Fibroblast of skin of left biceps (primary cell): ENCODE measurements at regions not wholly inside any gene's neighbourhood (a gene's known extent, or its start where the extent isn't known, plus 50 kb on each side); places are given as distances from the start of the nearest gene placed in this dataset.
"Not testable (repeated sequence)": the region's sequence is repeated elsewhere in the genome, so short reads cannot be mapped to it uniquely, and the experiment has no call there.

Experiments
- DNase-seq, 2 experiments: peaks; one replicate each; pipeline ENCODE4 v3.0.0-alpha.2; 2013; ENCODE audit warnings: low read depth in 2 of 2

GRCh38 chr16:16561532-16561931 is 182.6 kb downstream of the NPIPA7 start:
- DNase-seq, result not testable (repeated sequence)

GRCh38 chr16:16563962-16564361 is 185.0 kb downstream of the NPIPA7 start:
- DNase-seq, result not testable (repeated sequence)

GRCh38 chr16:16565326-16565725 is 186.4 kb downstream of the NPIPA7 start:
- DNase-seq, result not testable (repeated sequence)

- not testable (repeated sequence) for DNase-seq
Measured at GRCh38 chr16:16570055-16570454, 191.1 kb downstream of the NPIPA7 start.

- not testable (repeated sequence) for DNase-seq
Measured at GRCh38 chr16:16570874-16571273, 191.9 kb downstream of the NPIPA7 start.

- not testable (repeated sequence) for DNase-seq
Measured at GRCh38 chr16:16572130-16572774, 193.3 kb downstream of the NPIPA7 start.

GRCh38 chr16:16577062-16577461 is 198.1 kb downstream of the NPIPA7 start:
- not testable (repeated sequence) for DNase-seq

GRCh38 chr16:16578701-16579100 is 199.8 kb downstream of the NPIPA7 start:
- DNase-seq, result no peak

- DNase-seq, result not testable (repeated sequence)
Measured at GRCh38 chr16:16582916-16583315, 204.0 kb downstream of the NPIPA7 start.

GRCh38 chr16:16586073-16586651 is 207.2 kb downstream of the NPIPA7 start:
- DNase-seq, result not testable (repeated sequence)

- DNase-seq, result not testable (repeated sequence)
Measured at GRCh38 chr16:16586969-16587368, 208.0 kb downstream of the NPIPA7 start.

GRCh38 chr16:16588436-16588835 is 209.5 kb downstream of the NPIPA7 start:
- DNase-seq, result not testable (repeated sequence)

- DNase-seq, result not testable (repeated sequence)
Measured at GRCh38 chr16:16590654-16591318, 211.8 kb downstream of the NPIPA7 start.

GRCh38 chr16:16593156-16593863 is 214.4 kb downstream of the NPIPA7 start:
- not testable (repeated sequence) for DNase-seq

- not testable (repeated sequence) for DNase-seq
Measured at GRCh38 chr16:16595029-16595718, 216.2 kb downstream of the NPIPA7 start.

- DNase-seq, result not testable (repeated sequence)
Measured at GRCh38 chr16:16601239-16601638, 222.3 kb downstream of the NPIPA7 start.

- DNase-seq, result not testable (repeated sequence)
Measured at GRCh38 chr16:16607401-16608082, 228.6 kb downstream of the NPIPA7 start.

- DNase-seq, result not testable (repeated sequence)
Measured at GRCh38 chr16:16609627-16610026, 230.7 kb downstream of the NPIPA7 start.

- not testable (repeated sequence) for DNase-seq
Measured at GRCh38 chr16:16610389-16610967, 231.5 kb downstream of the NPIPA7 start.

- DNase-seq, result not testable (repeated sequence)
Measured at GRCh38 chr16:16613212-16613611, 234.3 kb downstream of the NPIPA7 start.

- DNase-seq, result not testable (repeated sequence)
Measured at GRCh38 chr16:16614484-16614883, 235.5 kb downstream of the NPIPA7 start.
